ENCODE measurements at regions not wholly inside any gene's neighbourhood (a gene's known extent, or its start where the extent isn't known, plus 50 kb on each side); places are given as distances from the start of the nearest gene placed in this dataset.

GRCh38 chr4:139606579-139607501, 50.8 kb upstream of the SETD7 start:
- H3K4me3 Mint-ChIP-seq: no peak overlapping the region
- ChIA-PET CTCF (interaction anchor here (0.6 to 2.2 kb wide), 5 partner anchors 13 to 143 kb away, joined by 3 to 9 read pairs (median 7); no protein-coding TSS in a partner anchor), POLR2A (no interaction called here)
- TF ChIP-seq, protein P1, sequence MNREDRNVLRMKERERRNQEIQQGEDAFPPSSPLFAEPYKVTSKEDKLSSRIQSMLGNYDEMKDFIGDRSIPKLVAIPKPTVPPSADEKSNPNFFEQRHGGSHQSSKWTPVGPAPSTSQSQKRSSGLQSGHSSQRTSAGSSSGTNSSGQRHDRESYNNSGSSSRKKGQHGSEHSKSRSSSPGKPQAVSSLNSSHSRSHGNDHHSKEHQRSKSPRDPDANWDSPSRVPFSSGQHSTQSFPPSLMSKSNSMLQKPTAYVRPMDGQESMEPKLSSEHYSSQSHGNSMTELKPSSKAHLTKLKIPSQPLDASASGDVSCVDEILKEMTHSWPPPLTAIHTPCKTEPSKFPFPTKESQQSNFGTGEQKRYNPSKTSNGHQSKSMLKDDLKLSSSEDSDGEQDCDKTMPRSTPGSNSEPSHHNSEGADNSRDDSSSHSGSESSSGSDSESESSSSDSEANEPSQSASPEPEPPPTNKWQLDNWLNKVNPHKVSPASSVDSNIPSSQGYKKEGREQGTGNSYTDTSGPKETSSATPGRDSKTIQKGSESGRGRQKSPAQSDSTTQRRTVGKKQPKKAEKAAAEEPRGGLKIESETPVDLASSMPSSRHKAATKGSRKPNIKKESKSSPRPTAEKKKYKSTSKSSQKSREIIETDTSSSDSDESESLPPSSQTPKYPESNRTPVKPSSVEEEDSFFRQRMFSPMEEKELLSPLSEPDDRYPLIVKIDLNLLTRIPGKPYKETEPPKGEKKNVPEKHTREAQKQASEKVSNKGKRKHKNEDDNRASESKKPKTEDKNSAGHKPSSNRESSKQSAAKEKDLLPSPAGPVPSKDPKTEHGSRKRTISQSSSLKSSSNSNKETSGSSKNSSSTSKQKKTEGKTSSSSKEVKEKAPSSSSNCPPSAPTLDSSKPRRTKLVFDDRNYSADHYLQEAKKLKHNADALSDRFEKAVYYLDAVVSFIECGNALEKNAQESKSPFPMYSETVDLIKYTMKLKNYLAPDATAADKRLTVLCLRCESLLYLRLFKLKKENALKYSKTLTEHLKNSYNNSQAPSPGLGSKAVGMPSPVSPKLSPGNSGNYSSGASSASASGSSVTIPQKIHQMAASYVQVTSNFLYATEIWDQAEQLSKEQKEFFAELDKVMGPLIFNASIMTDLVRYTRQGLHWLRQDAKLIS (CRISPR knock-in tag; IDR thresholded peaks at IDR 0.05; ENCODE audit: borderline replicate concordance): no peak
- TF ChIP-seq CTCF (IDR thresholded peaks at IDR 0.05) (no peak), ZNF121 (CRISPR knock-in tag; IDR thresholded peaks at IDR 0.05) (0 out of 2 replicates have a peak, but pooled peaks have one; percentile 25), JUN (CRISPR knock-in tag; IDR thresholded peaks at IDR 0.05) (no peak)
- H3K36me3 Mint-ChIP-seq: no peaks in the 10 kb centered on the region
- peaks cover 15% of the 10 kb centered on the region for H3K27me3 Mint-ChIP-seq (ENCODE audit: low read depth)
- no peak overlapping the region for H3K27ac Mint-ChIP-seq
- H3K9me3 Mint-ChIP-seq: peaks cover 5% of the 10 kb centered on the region; the same call in 1 of the 2 replicates
- DNase-seq (ENCODE audit: low spot score): no peak
- ATAC-seq: peak; percentile 69
- 0 out of 2 replicates have a peak, but pooled peaks cover 11% of the 10 kb centered on the region for H3K4me1 Mint-ChIP-seq

DNA sequence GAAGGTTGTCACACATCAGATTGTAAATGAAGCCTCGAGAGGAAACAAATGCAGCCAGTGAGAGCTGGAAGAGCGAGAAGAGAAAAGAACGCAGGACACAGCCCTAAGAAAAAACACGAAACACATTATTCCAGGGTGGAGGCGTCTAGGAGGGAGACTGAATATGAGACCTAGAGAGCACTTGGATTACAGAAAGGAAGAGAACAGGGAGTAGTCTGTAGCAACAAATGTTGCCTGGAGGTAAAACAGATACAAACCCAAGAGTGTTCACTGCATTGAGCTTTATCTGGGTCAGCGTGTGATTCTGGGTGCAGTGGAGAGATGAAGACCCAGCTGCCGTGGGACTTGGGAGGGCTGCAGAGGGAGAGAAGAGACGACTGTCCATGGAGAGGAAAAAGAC, 50.1 kb upstream of the SETD7 start:
- H3K27me3 Mint-ChIP-seq (ENCODE audit: low read depth): peaks cover 15% of the 10 kb centered on the region
- no peaks in the 10 kb centered on the region for H3K36me3 Mint-ChIP-seq
- peaks cover 5% of the 10 kb centered on the region; the same call in 1 of the 2 replicates for H3K9me3 Mint-ChIP-seq
- TF ChIP-seq RORB (CRISPR knock-in tag; IDR thresholded peaks at IDR 0.05) (no peak), ZNF423 (CRISPR knock-in tag; IDR thresholded peaks at IDR 0.05) (no peak), ZNF396 (CRISPR knock-in tag; IDR thresholded peaks at IDR 0.05; ENCODE audit: borderline replicate concordance) (no peak), NFATC4 (CRISPR knock-in tag; IDR thresholded peaks at IDR 0.05) (no peak), SMAD3 (CRISPR knock-in tag; IDR thresholded peaks at IDR 0.05; ENCODE audit: borderline replicate concordance) (no peak), NFE2L1 (CRISPR knock-in tag; IDR thresholded peaks at IDR 0.05) (no peak), TEAD4 (CRISPR knock-in tag; IDR thresholded peaks at IDR 0.05) (no peak), E2F5 (CRISPR knock-in tag; IDR thresholded peaks at IDR 0.05) (no peak), CREB1 (CRISPR knock-in tag; IDR thresholded peaks at IDR 0.05) (no peak), SOX15 (CRISPR knock-in tag; IDR thresholded peaks at IDR 0.05) (no peak), ZMAT4 (CRISPR knock-in tag; IDR thresholded peaks at IDR 0.05) (no peak)
- TF ChIP-seq, protein P2, sequence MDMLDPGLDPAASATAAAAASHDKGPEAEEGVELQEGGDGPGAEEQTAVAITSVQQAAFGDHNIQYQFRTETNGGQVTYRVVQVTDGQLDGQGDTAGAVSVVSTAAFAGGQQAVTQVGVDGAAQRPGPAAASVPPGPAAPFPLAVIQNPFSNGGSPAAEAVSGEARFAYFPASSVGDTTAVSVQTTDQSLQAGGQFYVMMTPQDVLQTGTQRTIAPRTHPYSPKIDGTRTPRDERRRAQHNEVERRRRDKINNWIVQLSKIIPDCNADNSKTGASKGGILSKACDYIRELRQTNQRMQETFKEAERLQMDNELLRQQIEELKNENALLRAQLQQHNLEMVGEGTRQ (CRISPR knock-in tag; IDR thresholded peaks at IDR 0.05): no peak
- TF ChIP-seq, protein P3, sequence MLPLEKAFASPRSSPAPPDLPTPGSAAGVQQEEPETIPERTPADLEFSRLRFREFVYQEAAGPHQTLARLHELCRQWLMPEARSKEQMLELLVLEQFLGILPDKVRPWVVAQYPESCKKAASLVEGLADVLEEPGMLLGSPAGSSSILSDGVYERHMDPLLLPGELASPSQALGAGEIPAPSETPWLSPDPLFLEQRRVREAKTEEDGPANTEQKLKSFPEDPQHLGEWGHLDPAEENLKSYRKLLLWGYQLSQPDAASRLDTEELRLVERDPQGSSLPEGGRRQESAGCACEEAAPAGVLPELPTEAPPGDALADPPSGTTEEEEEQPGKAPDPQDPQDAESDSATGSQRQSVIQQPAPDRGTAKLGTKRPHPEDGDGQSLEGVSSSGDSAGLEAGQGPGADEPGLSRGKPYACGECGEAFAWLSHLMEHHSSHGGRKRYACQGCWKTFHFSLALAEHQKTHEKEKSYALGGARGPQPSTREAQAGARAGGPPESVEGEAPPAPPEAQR (CRISPR knock-in tag; IDR thresholded peaks at IDR 0.05): no peak
- TF ChIP-seq, protein P4, sequence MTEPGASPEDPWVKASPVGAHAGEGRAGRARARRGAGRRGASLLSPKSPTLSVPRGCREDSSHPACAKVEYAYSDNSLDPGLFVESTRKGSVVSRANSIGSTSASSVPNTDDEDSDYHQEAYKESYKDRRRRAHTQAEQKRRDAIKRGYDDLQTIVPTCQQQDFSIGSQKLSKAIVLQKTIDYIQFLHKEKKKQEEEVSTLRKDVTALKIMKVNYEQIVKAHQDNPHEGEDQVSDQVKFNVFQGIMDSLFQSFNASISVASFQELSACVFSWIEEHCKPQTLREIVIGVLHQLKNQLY (CRISPR knock-in tag; IDR thresholded peaks at IDR 0.05): no peak
- TF ChIP-seq, protein P5, sequence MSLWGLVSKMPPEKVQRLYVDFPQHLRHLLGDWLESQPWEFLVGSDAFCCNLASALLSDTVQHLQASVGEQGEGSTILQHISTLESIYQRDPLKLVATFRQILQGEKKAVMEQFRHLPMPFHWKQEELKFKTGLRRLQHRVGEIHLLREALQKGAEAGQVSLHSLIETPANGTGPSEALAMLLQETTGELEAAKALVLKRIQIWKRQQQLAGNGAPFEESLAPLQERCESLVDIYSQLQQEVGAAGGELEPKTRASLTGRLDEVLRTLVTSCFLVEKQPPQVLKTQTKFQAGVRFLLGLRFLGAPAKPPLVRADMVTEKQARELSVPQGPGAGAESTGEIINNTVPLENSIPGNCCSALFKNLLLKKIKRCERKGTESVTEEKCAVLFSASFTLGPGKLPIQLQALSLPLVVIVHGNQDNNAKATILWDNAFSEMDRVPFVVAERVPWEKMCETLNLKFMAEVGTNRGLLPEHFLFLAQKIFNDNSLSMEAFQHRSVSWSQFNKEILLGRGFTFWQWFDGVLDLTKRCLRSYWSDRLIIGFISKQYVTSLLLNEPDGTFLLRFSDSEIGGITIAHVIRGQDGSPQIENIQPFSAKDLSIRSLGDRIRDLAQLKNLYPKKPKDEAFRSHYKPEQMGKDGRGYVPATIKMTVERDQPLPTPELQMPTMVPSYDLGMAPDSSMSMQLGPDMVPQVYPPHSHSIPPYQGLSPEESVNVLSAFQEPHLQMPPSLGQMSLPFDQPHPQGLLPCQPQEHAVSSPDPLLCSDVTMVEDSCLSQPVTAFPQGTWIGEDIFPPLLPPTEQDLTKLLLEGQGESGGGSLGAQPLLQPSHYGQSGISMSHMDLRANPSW (CRISPR knock-in tag; conservative IDR thresholded peaks at IDR 0.05; ENCODE audit: low read depth): no peak
- no peak overlapping the region for H3K27ac Mint-ChIP-seq
- H3K4me3 Mint-ChIP-seq: no peak overlapping the region
- no peak for DNase-seq (ENCODE audit: low spot score)
- ChIA-PET CTCF (interaction anchor here (0.9 to 2.2 kb wide), 4 partner anchors 13 to 108 kb away, joined by 3 to 9 read pairs (median 8); no protein-coding TSS in a partner anchor), POLR2A (no interaction called here)
- no peak for ATAC-seq
- 0 out of 2 replicates have a peak, but pooled peaks cover 11% of the 10 kb centered on the region for H3K4me1 Mint-ChIP-seq

Measured in WTC11 (cell line).